ENCODE measurements at regions not wholly inside any gene's neighbourhood (a gene's known extent, or its start where the extent isn't known, plus 50 kb on each side); places are given as distances from the start of the nearest gene placed in this dataset.

- H3K9me1 ChIP-seq (ENCODE audit: control insufficient read depth, extremely low read depth, insufficient read depth, low read length) = no peaks in the 10 kb centered on the region
- peaks cover 7% of the 10 kb centered on the region for H3K4me1 ChIP-seq (ENCODE audit: control insufficient read depth, extremely low read depth, insufficient read depth, low read length)
- no peak for FAIRE-seq
Observed at GRCh38 chr4:138831948-138832347, 183.6 kb upstream of the NOCT start.

GRCh38 chr4:138828926-138829325 is 186.7 kb upstream of the NOCT start:
- Histone ChIP-seq H3K9me3 (ENCODE audit: control insufficient read depth, low read depth, low read length) (no peaks in the 10 kb centered on the region), H3K4me2 (ENCODE audit: control insufficient read depth, extremely low read depth, insufficient read depth, low read depth, low read length) (no peak overlapping the region), H3K4me3 (ENCODE audit: control insufficient read depth in 2 of 3, extremely low read depth in 1 of 3, insufficient read depth in 2 of 3, low read depth in 1 of 3, low read length in 3 of 3) (no peak overlapping the region), H3K9ac (ENCODE audit: control insufficient read depth, extremely low read depth, insufficient read depth, low read length) (no peak overlapping the region), H4K20me1 (ENCODE audit: control insufficient read depth, extremely low read depth, insufficient read depth, low read length) (no peaks in the 10 kb centered on the region), H3K27me3 (ENCODE audit: control insufficient read depth, extremely low read depth, insufficient read depth, low read length) (no peaks in the 10 kb centered on the region), H2AFZ (ENCODE audit: control insufficient read depth, low read length) (no peak overlapping the region), H3K9me1 (ENCODE audit: control insufficient read depth, extremely low read depth, insufficient read depth, low read length) (no peaks in the 10 kb centered on the region), H3K36me3 (ENCODE audit: control insufficient read depth in 2 of 2, extremely low read depth in 1 of 2, insufficient read depth in 2 of 2, low read length in 2 of 2) (no peaks in the 10 kb centered on the region), H3K4me1 (ENCODE audit: control insufficient read depth, extremely low read depth, insufficient read depth, low read length) (no peaks in the 10 kb centered on the region), H3K27ac (ENCODE audit: control insufficient read depth, insufficient read depth, low read length) (no peak overlapping the region), H3K79me2 (ENCODE audit: control insufficient read depth, insufficient read depth, low read length) (no peaks in the 10 kb centered on the region)
- dilution Hi-C loops (cut with MboI; ENCODE audit: extremely low pct_ligation_motif_present, low sequenced_read_pairs) = no loop called here
- FAIRE-seq = no peak
- TF ChIP-seq EZH2 (IDR thresholded peaks at IDR 0.05; ENCODE audit: low read length) (no peak), CTCF (optimal IDR thresholded peaks at IDR 0.05 in 1 of 3, IDR thresholded peaks at IDR 0.05 in 1 of 3, conservative IDR thresholded peaks at IDR 0.05 in 1 of 3; ENCODE audit: extremely low read depth in 1 of 3, insufficient read depth in 2 of 3, low read length in 3 of 3) (no peak)
- DNase-seq (ENCODE audit: low read depth, low spot score) = no peak

More at GRCh38 chr4:138831948-138832347, 183.6 kb upstream of the NOCT start:
- Histone ChIP-seq H3K36me3 (ENCODE audit: control insufficient read depth in 2 of 2, extremely low read depth in 1 of 2, insufficient read depth in 2 of 2, low read length in 2 of 2) (no peaks in the 10 kb centered on the region), H2AFZ (ENCODE audit: control insufficient read depth, low read length) (no peak overlapping the region), H3K9me3 (ENCODE audit: control insufficient read depth, low read depth, low read length) (no peaks in the 10 kb centered on the region), H3K27ac (ENCODE audit: control insufficient read depth, insufficient read depth, low read length) (no peak overlapping the region), H4K20me1 (ENCODE audit: control insufficient read depth, extremely low read depth, insufficient read depth, low read length) (no peaks in the 10 kb centered on the region), H3K79me2 (ENCODE audit: control insufficient read depth, insufficient read depth, low read length) (no peaks in the 10 kb centered on the region), H3K9ac (ENCODE audit: control insufficient read depth, extremely low read depth, insufficient read depth, low read length) (no peak overlapping the region), H3K4me2 (ENCODE audit: control insufficient read depth, extremely low read depth, insufficient read depth, low read depth, low read length) (no peak overlapping the region), H3K27me3 (ENCODE audit: control insufficient read depth, extremely low read depth, insufficient read depth, low read length) (no peaks in the 10 kb centered on the region), H3K4me3 (ENCODE audit: control insufficient read depth in 2 of 3, extremely low read depth in 1 of 3, insufficient read depth in 2 of 3, low read depth in 1 of 3, low read length in 3 of 3) (no peak overlapping the region)
- dilution Hi-C loops (cut with MboI; ENCODE audit: extremely low pct_ligation_motif_present, low sequenced_read_pairs) = no loop called here
- no peak for TF ChIP-seq CTCF (optimal IDR thresholded peaks at IDR 0.05 in 1 of 3, IDR thresholded peaks at IDR 0.05 in 1 of 3, conservative IDR thresholded peaks at IDR 0.05 in 1 of 3; ENCODE audit: extremely low read depth in 1 of 3, insufficient read depth in 2 of 3, low read length in 3 of 3)
- no peak for TF ChIP-seq EZH2 (IDR thresholded peaks at IDR 0.05; ENCODE audit: low read length)
- DNase-seq (ENCODE audit: low read depth, low spot score) = no peak
